ENCODE measurements at regions not wholly inside any gene's neighbourhood (a gene's known extent, or its start where the extent isn't known, plus 50 kb on each side); places are given as distances from the start of the nearest gene placed in this dataset.
"Not testable (repeated sequence)": the region's sequence is repeated elsewhere in the genome, so short reads cannot be mapped to it uniquely, and the experiment has no call there.

DNA sequence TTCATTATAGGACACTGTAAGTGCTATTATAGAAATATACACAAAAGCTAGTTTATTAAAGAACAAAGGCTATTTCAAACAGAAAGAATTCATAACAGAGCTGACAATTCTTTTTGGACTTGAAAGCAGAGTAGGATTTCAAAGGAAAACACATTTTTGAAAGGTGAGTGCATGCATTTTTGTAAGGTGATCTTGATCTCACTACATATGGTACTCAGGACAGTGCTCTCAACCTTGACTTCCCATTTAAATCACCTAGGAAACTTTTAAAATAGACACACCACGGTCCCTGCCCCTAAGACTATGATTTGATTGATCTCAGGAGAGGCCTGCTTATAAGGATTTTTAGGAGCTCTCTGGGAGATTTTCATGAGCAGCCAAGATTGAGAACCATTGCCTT, 1362.0 kb downstream of the CDH8 start:
- Histone ChIP-seq H3K9me2 (ENCODE audit: insufficient read depth) (no peaks in the 10 kb centered on the region), H3K4me3 (no peak overlapping the region), H2AFZ (no peak overlapping the region), H3K4me2 (ENCODE audit: unreplicated experiment) (no peak overlapping the region), H3K9me3 (ENCODE audit: low read depth) (no peaks in the 10 kb centered on the region), H3K27me3 (replicated peaks; ENCODE audit: insufficient read depth) (no peaks in the 10 kb centered on the region), H3K9ac (no peak overlapping the region), H3K36me3 (ENCODE audit: low read depth) (no peaks in the 10 kb centered on the region), H3K79me2 (ENCODE audit: insufficient read depth) (no peaks in the 10 kb centered on the region), H3K27ac (no peak overlapping the region), H3F3A (ENCODE audit: insufficient read depth) (no peaks in the 10 kb centered on the region), H3K4me1 (ENCODE audit: insufficient read depth) (no peaks in the 10 kb centered on the region), H4K20me1 (ENCODE audit: insufficient read depth) (no peaks in the 10 kb centered on the region)
- no peak for DNase-seq
- TF ChIP-seq EZH2phosphoT487 (IDR thresholded peaks at IDR 0.05; ENCODE audit: insufficient read depth, low read depth) (no peak), EZH2 (IDR thresholded peaks at IDR 0.05; ENCODE audit: insufficient read depth, poor library complexity, severe bottlenecking) (no peak)
- in situ Hi-C loops (cut with MboI): no loop called here
- 0% methylated on average over 1 of the region's 1 CpG for WGBS, 2 experiments (ENCODE audit: low coverage in 1 of 2, low lambda C conversion rate in 2 of 2, missing lambda C conversion rate in 2 of 2)

DNA sequence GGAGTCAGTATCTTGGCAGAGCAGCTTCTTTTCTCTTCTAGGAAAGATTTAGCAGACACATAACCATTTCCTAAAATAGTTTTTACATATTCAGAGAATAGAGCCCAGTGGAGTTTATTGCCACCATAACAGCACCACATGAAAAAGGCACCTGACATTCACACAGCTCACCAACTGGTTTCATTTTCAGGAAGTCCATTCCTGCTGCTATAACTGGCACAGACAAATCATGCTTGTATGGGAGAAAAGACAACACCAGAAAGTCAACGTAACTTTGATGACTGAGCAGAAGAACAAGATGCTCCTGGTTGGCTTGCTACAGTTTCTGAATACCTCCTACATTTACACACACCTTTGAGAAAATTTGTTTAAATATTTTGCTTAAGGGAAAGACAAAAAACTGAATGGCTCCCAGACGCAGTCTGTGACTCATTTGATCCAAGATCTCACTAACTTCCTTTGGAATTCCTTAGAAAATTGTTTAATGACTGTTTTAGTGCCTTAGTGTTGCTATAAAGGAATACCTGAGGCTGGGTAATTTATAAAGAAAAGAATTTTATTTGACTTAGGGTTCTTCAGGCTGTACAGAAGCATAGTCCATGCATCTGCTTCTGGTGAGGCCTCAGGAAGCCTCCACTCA, 1380.6 kb downstream of the CDH8 start:
- Histone ChIP-seq H2AFZ (no peak overlapping the region), H3K27me3 (replicated peaks; ENCODE audit: insufficient read depth) (no peaks in the 10 kb centered on the region), H3K4me2 (ENCODE audit: unreplicated experiment) (no peak overlapping the region), H3K4me1 (ENCODE audit: insufficient read depth) (no peaks in the 10 kb centered on the region), H3F3A (ENCODE audit: insufficient read depth) (no peaks in the 10 kb centered on the region), H3K9me3 (ENCODE audit: low read depth) (no peaks in the 10 kb centered on the region), H3K9me2 (ENCODE audit: insufficient read depth) (no peaks in the 10 kb centered on the region), H3K27ac (no peak overlapping the region), H3K4me3 (no peak overlapping the region), H3K79me2 (ENCODE audit: insufficient read depth) (no peaks in the 10 kb centered on the region), H4K20me1 (ENCODE audit: insufficient read depth) (no peaks in the 10 kb centered on the region), H3K9ac (no peak overlapping the region), H3K36me3 (ENCODE audit: low read depth) (no peaks in the 10 kb centered on the region)
- no peak for TF ChIP-seq EZH2phosphoT487 (IDR thresholded peaks at IDR 0.05; ENCODE audit: insufficient read depth, low read depth)
- no peak for TF ChIP-seq EZH2 (IDR thresholded peaks at IDR 0.05; ENCODE audit: insufficient read depth, poor library complexity, severe bottlenecking)
- WGBS, 2 experiments (ENCODE audit: low coverage in 1 of 2, low lambda C conversion rate in 2 of 2, missing lambda C conversion rate in 2 of 2): 0 to 8% methylated on average over 2 of the region's 2 CpGs
- in situ Hi-C loops (cut with MboI): no loop called here
- no peak for DNase-seq

DNA sequence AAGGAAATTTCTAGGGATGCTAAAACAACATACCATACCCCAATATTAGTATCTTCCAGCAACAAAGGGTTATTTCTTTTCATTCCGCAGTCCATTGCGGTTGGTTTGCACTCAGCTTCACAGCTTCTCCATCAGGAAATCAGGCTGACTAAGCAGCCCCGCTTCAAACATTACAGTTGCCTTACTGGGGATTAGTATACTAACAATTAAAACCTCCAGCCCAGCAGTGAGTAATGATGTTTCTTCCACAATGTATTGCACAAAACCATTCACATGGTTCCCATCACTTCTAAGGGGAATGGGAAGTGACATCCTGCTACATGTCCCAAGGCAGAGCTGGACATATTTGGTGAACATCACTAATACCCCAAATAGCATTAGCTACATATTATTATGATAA, 1384.9 kb downstream of the CDH8 start:
- H4K20me1 ChIP-seq (ENCODE audit: insufficient read depth): no peaks in the 10 kb centered on the region
- no peaks in the 10 kb centered on the region for H3F3A ChIP-seq (ENCODE audit: insufficient read depth)
- no peak overlapping the region for H3K27ac ChIP-seq
- no peaks in the 10 kb centered on the region for H3K27me3 ChIP-seq (replicated peaks; ENCODE audit: insufficient read depth)
- no peaks in the 10 kb centered on the region for H3K4me1 ChIP-seq (ENCODE audit: insufficient read depth)
- no peaks in the 10 kb centered on the region for H3K9me2 ChIP-seq (ENCODE audit: insufficient read depth)
- no peak overlapping the region for H3K4me2 ChIP-seq (ENCODE audit: unreplicated experiment)
- H3K9ac ChIP-seq: no peak overlapping the region
- no peak overlapping the region for H3K4me3 ChIP-seq
- no peaks in the 10 kb centered on the region for H3K79me2 ChIP-seq (ENCODE audit: insufficient read depth)
- H3K9me3 ChIP-seq (ENCODE audit: low read depth): no peaks in the 10 kb centered on the region
- H2AFZ ChIP-seq: no peak overlapping the region
- no peak for TF ChIP-seq EZH2phosphoT487 (IDR thresholded peaks at IDR 0.05; ENCODE audit: insufficient read depth, low read depth)
- no peak for TF ChIP-seq EZH2 (IDR thresholded peaks at IDR 0.05; ENCODE audit: insufficient read depth, poor library complexity, severe bottlenecking)
- no peaks in the 10 kb centered on the region for H3K36me3 ChIP-seq (ENCODE audit: low read depth)
- no peak for DNase-seq
- 41 to 52% methylated on average over 3 of the region's 3 CpGs for WGBS, 2 experiments (ENCODE audit: low coverage in 1 of 2, low lambda C conversion rate in 2 of 2, missing lambda C conversion rate in 2 of 2)
- in situ Hi-C loops (cut with MboI): no loop called here

DNA sequence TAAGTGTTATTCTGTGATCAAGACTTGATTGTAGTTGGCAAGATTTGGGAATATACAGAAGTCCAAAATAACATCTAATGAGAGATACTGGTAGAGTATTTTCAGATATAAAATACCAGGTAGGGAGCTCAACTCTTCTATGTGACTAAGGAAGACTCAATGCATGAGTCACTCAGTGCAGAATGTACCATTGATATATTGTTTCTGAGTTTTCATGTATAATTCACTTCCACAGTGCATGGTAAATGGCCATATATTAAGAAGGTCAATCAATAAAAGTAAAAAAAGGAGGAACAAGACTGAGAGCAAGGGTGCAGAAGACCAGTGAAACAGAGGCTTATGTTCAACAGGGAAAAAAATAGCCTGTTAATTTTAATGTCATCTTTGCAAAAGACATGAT, 1387.9 kb downstream of the CDH8 start:
- H3K36me3 ChIP-seq (ENCODE audit: low read depth): no peaks in the 10 kb centered on the region
- no peak overlapping the region for H3K4me3 ChIP-seq
- no peaks in the 10 kb centered on the region for H3F3A ChIP-seq (ENCODE audit: insufficient read depth)
- no peak overlapping the region for H2AFZ ChIP-seq
- TF ChIP-seq EZH2 (IDR thresholded peaks at IDR 0.05; ENCODE audit: insufficient read depth, poor library complexity, severe bottlenecking) (no peak), EZH2phosphoT487 (IDR thresholded peaks at IDR 0.05; ENCODE audit: insufficient read depth, low read depth) (no peak)
- H4K20me1 ChIP-seq (ENCODE audit: insufficient read depth): no peaks in the 10 kb centered on the region
- H3K27ac ChIP-seq: no peak overlapping the region
- no peaks in the 10 kb centered on the region for H3K9me2 ChIP-seq (ENCODE audit: insufficient read depth)
- H3K9me3 ChIP-seq (ENCODE audit: low read depth): no peaks in the 10 kb centered on the region
- no peaks in the 10 kb centered on the region for H3K79me2 ChIP-seq (ENCODE audit: insufficient read depth)
- no peaks in the 10 kb centered on the region for H3K27me3 ChIP-seq (replicated peaks; ENCODE audit: insufficient read depth)
- no peaks in the 10 kb centered on the region for H3K4me1 ChIP-seq (ENCODE audit: insufficient read depth)
- DNase-seq: no peak
- H3K9ac ChIP-seq: no peak overlapping the region
- H3K4me2 ChIP-seq (ENCODE audit: unreplicated experiment): no peak overlapping the region
- in situ Hi-C loops (cut with MboI): no loop called here

DNA sequence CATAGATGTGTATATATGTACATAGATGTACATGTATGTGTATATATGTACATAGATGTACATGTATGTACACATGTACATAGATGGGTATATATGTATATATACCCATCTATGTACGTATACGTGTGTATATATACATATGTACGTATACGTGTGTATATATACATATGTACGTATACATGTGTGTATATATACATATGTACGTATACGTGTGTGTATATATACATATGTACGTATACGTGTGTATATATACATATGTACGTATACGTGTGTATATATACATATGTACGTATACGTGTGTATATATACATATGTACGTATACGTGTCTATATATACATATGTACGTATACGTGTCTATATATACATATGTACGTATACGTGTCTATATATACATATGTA, 1388.8 kb downstream of the CDH8 start:
- WGBS, 2 experiments (ENCODE audit: low coverage in 1 of 2, low lambda C conversion rate in 2 of 2, missing lambda C conversion rate in 2 of 2): 79 to 86% methylated on average over 18 to 19 of the region's 19 CpGs
- H3K27me3 ChIP-seq (replicated peaks; ENCODE audit: insufficient read depth); H3K27ac ChIP-seq; H3K4me3 ChIP-seq; H3K9me2 ChIP-seq (ENCODE audit: insufficient read depth); H3K4me1 ChIP-seq (ENCODE audit: insufficient read depth); H3K36me3 ChIP-seq (ENCODE audit: low read depth); DNase-seq; H3K79me2 ChIP-seq (ENCODE audit: insufficient read depth); in situ Hi-C loops (cut with MboI); H3F3A ChIP-seq (ENCODE audit: insufficient read depth); H3K9ac ChIP-seq; H3K4me2 ChIP-seq (ENCODE audit: unreplicated experiment); H2AFZ ChIP-seq; H3K9me3 ChIP-seq (ENCODE audit: low read depth); H4K20me1 ChIP-seq (ENCODE audit: insufficient read depth): not testable (repeated sequence)
